ENCODE measurements at regions not wholly inside any gene's neighbourhood (a gene's known extent, or its start where the extent isn't known, plus 50 kb on each side); places are given as distances from the start of the nearest gene placed in this dataset.

DNA sequence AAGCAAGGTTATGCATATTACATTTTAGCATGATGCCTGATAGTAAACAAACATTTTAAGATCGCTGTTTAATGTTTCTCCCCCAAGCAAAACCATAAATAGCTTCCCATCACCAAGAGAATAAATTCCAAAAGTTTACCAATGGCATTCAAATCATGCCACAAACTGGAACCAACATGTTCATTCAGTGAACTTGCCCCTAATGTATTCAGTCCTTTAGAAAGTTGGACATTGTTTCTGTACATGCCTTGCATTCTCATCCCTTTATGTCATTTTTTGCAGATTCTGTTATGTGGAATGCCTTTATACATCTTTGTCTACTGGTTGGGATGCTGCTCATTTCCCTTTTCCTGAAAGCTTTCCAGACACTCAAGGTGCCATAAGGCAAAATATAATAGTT, 105.5 kb downstream of the PYDC2 start (continued):
- TF ChIP-seq, protein P1, sequence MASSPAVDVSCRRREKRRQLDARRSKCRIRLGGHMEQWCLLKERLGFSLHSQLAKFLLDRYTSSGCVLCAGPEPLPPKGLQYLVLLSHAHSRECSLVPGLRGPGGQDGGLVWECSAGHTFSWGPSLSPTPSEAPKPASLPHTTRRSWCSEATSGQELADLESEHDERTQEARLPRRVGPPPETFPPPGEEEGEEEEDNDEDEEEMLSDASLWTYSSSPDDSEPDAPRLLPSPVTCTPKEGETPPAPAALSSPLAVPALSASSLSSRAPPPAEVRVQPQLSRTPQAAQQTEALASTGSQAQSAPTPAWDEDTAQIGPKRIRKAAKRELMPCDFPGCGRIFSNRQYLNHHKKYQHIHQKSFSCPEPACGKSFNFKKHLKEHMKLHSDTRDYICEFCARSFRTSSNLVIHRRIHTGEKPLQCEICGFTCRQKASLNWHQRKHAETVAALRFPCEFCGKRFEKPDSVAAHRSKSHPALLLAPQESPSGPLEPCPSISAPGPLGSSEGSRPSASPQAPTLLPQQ (tag by site-specific recombination; IDR thresholded peaks at IDR 0.05) = no peak
- no peak for TF ChIP-seq MZF1 (tag by site-specific recombination; IDR thresholded peaks at IDR 0.05; ENCODE audit: borderline replicate concordance)
- TF ChIP-seq ZNF677 (tag by site-specific recombination; IDR thresholded peaks at IDR 0.05) = no peak
- TF ChIP-seq ZNF747 (tag by site-specific recombination; IDR thresholded peaks at IDR 0.05) = no peak
- TF ChIP-seq, protein P2, sequence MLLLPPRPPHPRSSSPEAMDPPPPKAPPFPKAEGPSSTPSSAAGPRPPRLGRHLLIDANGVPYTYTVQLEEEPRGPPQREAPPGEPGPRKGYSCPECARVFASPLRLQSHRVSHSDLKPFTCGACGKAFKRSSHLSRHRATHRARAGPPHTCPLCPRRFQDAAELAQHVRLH (tag by site-specific recombination; IDR thresholded peaks at IDR 0.05) = no peak
- TF ChIP-seq GLI4 (tag by site-specific recombination; IDR thresholded peaks at IDR 0.05) = no peak
- TF ChIP-seq ZNF626 (tag by site-specific recombination; IDR thresholded peaks at IDR 0.05) = no peak
- no peak for TF ChIP-seq ZNF660 (tag by site-specific recombination; IDR thresholded peaks at IDR 0.05)

DNA sequence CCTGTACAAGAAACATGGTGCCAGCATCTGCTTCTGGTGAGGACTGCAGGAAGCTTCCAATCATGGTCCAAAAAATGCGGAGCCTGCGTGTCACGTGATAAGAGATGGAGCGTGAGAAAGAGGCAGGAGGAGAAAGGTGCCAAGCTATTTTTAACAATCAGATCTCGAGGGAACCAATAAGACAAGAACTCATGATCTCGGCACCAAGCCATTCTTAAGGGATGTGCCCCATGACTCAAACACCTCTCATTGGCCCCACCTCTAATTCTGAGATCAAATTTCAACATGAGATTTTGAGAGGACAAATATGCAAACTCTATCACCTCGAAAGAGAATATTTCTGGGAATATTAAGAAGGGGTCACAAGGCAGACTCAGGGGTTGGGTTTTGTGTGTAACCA, 107.2 kb downstream of the PYDC2 start:
- CTCF ChIA-PET = no interaction called here
- Histone ChIP-seq H3K4me1 (ENCODE audit: control insufficient read depth, insufficient read depth, low read length) (no peaks in the 10 kb centered on the region), H3K9me3 (ENCODE audit: control insufficient read depth, insufficient read depth, low read depth, low read length) (no peaks in the 10 kb centered on the region), H3K4me3 (ENCODE audit: low read depth, low read length) (no peak overlapping the region), H3K36me3 (ENCODE audit: control insufficient read depth in 2 of 2, insufficient read depth in 1 of 2, low read length in 2 of 2) (no peaks in the 10 kb centered on the region), H3K27ac (ENCODE audit: extremely low read depth, low read depth, low read length) (no peak overlapping the region)
- POLR2A ChIA-PET = no interaction called here
- TF ChIP-seq HOXD13 (CRISPR knock-in tag; IDR thresholded peaks at IDR 0.05; ENCODE audit: borderline replicate concordance) = no peak
- TF ChIP-seq, protein P3, sequence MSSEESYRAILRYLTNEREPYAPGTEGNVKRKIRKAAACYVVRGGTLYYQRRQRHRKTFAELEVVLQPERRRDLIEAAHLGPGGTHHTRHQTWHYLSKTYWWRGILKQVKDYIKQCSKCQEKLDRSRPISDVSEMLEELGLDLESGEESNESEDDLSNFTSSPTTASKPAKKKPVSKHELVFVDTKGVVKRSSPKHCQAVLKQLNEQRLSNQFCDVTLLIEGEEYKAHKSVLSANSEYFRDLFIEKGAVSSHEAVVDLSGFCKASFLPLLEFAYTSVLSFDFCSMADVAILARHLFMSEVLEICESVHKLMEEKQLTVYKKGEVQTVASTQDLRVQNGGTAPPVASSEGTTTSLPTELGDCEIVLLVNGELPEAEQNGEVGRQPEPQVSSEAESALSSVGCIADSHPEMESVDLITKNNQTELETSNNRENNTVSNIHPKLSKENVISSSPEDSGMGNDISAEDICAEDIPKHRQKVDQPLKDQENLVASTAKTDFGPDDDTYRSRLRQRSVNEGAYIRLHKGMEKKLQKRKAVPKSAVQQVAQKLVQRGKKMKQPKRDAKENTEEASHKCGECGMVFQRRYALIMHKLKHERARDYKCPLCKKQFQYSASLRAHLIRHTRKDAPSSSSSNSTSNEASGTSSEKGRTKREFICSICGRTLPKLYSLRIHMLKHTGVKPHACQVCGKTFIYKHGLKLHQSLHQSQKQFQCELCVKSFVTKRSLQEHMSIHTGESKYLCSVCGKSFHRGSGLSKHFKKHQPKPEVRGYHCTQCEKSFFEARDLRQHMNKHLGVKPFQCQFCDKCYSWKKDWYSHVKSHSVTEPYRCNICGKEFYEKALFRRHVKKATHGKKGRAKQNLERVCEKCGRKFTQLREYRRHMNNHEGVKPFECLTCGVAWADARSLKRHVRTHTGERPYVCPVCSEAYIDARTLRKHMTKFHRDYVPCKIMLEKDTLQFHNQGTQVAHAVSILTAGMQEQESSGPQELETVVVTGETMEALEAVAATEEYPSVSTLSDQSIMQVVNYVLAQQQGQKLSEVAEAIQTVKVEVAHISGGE (tag by site-specific recombination; conservative IDR thresholded peaks at IDR 0.05; ENCODE audit: low read depth) = no peak
- no peak for TF ChIP-seq ZNF747 (tag by site-specific recombination; IDR thresholded peaks at IDR 0.05)
- TF ChIP-seq KLF7 (tag by site-specific recombination; IDR thresholded peaks at IDR 0.05; ENCODE audit: borderline replicate concordance) = no peak
- no peak for TF ChIP-seq ZBTB8A (tag by site-specific recombination; IDR thresholded peaks at IDR 0.05)
- TF ChIP-seq, protein P4, sequence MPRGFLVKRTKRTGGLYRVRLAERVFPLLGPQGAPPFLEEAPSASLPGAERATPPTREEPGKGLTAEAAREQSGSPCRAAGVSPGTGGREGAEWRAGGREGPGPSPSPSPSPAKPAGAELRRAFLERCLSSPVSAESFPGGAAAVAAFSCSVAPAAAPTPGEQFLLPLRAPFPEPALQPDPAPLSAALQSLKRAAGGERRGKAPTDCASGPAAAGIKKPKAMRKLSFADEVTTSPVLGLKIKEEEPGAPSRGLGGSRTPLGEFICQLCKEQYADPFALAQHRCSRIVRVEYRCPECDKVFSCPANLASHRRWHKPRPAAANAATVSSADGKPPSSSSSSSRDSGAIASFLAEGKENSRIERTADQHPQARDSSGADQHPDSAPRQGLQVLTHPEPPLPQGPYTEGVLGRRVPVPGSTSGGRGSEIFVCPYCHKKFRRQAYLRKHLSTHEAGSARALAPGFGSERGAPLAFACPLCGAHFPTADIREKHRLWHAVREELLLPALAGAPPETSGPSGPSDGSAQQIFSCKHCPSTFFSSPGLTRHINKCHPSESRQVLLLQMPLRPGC (tag by site-specific recombination; IDR thresholded peaks at IDR 0.05) = no peak
- TF ChIP-seq WT1 (tag by site-specific recombination; IDR thresholded peaks at IDR 0.05) = no peak

DNA sequence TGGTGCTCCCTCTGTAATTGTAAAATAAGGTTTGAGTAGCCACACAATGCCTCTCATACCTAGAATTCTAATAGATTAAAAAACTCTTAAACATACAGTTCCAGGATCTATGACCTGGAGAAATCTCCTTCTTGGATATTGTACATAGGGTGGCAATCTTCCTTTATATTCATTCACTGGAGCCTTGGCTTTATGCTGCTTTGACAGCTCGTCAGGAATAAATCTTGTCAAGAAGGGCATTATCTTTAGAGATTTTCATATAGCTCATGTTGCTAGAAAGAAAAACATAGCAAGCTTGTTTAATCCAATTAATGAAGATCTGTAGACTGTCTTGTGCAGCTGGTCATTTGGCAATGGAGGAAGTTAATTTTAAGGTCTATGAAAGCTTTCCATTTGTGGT, 131.1 kb downstream of the PYDC2 start:
- Histone ChIP-seq H3K4me1 (ENCODE audit: control insufficient read depth, insufficient read depth, low read length) (no peaks in the 10 kb centered on the region), H3K9me3 (ENCODE audit: control insufficient read depth, insufficient read depth, low read depth, low read length) (no peaks in the 10 kb centered on the region), H3K27ac (ENCODE audit: extremely low read depth, low read depth, low read length) (no peak overlapping the region), H3K4me3 (ENCODE audit: low read depth, low read length) (no peak overlapping the region), H3K36me3 (ENCODE audit: control insufficient read depth in 2 of 2, insufficient read depth in 1 of 2, low read length in 2 of 2) (no peaks in the 10 kb centered on the region)
- ChIA-PET POLR2A (no interaction called here), CTCF (no interaction called here)
- TF ChIP-seq ZNF354C (tag by site-specific recombination; IDR thresholded peaks at IDR 0.05; ENCODE audit: borderline replicate concordance, low read depth) (no peak), ZSCAN23 (tag by site-specific recombination; IDR thresholded peaks at IDR 0.05) (no peak), BCL11B (tag by site-specific recombination; IDR thresholded peaks at IDR 0.05; ENCODE audit: low read depth) (no peak), ZFHX2 (tag by site-specific recombination; conservative IDR thresholded peaks at IDR 0.05) (no peak), ZNF48 (tag by site-specific recombination; IDR thresholded peaks at IDR 0.05) (no peak), WT1 (tag by site-specific recombination; IDR thresholded peaks at IDR 0.05) (no peak), ZNF292 (tag by site-specific recombination; IDR thresholded peaks at IDR 0.05; ENCODE audit: borderline replicate concordance, low read depth) (no peak)
- TF ChIP-seq, protein P5, sequence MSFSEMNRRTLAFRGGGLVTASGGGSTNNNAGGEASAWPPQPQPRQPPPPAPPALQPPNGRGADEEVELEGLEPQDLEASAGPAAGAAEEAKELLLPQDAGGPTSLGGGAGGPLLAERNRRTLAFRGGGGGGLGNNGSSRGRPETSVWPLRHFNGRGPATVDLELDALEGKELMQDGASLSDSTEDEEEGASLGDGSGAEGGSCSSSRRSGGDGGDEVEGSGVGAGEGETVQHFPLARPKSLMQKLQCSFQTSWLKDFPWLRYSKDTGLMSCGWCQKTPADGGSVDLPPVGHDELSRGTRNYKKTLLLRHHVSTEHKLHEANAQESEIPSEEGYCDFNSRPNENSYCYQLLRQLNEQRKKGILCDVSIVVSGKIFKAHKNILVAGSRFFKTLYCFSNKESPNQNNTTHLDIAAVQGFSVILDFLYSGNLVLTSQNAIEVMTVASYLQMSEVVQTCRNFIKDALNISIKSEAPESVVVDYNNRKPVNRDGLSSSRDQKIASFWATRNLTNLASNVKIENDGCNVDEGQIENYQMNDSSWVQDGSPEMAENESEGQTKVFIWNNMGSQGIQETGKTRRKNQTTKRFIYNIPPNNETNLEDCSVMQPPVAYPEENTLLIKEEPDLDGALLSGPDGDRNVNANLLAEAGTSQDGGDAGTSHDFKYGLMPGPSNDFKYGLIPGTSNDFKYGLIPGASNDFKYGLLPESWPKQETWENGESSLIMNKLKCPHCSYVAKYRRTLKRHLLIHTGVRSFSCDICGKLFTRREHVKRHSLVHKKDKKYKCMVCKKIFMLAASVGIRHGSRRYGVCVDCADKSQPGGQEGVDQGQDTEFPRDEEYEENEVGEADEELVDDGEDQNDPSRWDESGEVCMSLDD (tag by site-specific recombination; IDR thresholded peaks at IDR 0.05) = no peak
- TF ChIP-seq, protein P6, sequence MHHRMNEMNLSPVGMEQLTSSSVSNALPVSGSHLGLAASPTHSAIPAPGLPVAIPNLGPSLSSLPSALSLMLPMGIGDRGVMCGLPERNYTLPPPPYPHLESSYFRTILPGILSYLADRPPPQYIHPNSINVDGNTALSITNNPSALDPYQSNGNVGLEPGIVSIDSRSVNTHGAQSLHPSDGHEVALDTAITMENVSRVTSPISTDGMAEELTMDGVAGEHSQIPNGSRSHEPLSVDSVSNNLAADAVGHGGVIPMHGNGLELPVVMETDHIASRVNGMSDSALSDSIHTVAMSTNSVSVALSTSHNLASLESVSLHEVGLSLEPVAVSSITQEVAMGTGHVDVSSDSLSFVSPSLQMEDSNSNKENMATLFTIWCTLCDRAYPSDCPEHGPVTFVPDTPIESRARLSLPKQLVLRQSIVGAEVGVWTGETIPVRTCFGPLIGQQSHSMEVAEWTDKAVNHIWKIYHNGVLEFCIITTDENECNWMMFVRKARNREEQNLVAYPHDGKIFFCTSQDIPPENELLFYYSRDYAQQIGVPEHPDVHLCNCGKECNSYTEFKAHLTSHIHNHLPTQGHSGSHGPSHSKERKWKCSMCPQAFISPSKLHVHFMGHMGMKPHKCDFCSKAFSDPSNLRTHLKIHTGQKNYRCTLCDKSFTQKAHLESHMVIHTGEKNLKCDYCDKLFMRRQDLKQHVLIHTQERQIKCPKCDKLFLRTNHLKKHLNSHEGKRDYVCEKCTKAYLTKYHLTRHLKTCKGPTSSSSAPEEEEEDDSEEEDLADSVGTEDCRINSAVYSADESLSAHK (tag by site-specific recombination; IDR thresholded peaks at IDR 0.05) = no peak

Data from HEK293 (cell line).